ENCODE measurements at regions not wholly inside any gene's neighbourhood (a gene's known extent, or its start where the extent isn't known, plus 50 kb on each side); places are given as distances from the start of the nearest gene placed in this dataset.

GRCh38 chrY:13615301-13615942 is 88.3 kb upstream of the TMSB4Y start:
- FAIRE-seq = no peak
- H3K36me3 ChIP-seq (ENCODE audit: control insufficient read depth in 2 of 4, insufficient read depth in 4 of 4, low read length in 3 of 4) = no peaks in the 10 kb centered on the region
- no peaks in the 10 kb centered on the region for H4K20me1 ChIP-seq (replicated peaks in 1 of 2; ENCODE audit: control insufficient read depth in 1 of 2, insufficient read depth in 2 of 2, low read length in 2 of 2)
- no peaks in the 10 kb centered on the region for H3K27me3 ChIP-seq (replicated peaks in 1 of 4; ENCODE audit: control insufficient read depth in 3 of 4, extremely low read depth in 1 of 4, insufficient read depth in 3 of 4, low read length in 3 of 4)
- no peak overlapping the region for H3K4me2 ChIP-seq (ENCODE audit: insufficient read depth in 1 of 2, low read depth in 2 of 2, low read length in 2 of 2)
- no peak overlapping the region for H2AK5ac ChIP-seq (ENCODE audit: low read depth, low read length)
- no peak overlapping the region for H4K5ac ChIP-seq (ENCODE audit: insufficient read length, low read depth, low read length)
- no peak overlapping the region for H3K14ac ChIP-seq (ENCODE audit: insufficient read length)
- H3K27ac ChIP-seq (ENCODE audit: low read depth, low read length) = no peak overlapping the region
- H3K4ac ChIP-seq (replicated peaks; ENCODE audit: insufficient read length, low read depth, low read length) = no peak overlapping the region
- no peak overlapping the region for H2AFZ ChIP-seq (ENCODE audit: low read length)
- H4K8ac ChIP-seq (ENCODE audit: extremely low read depth, insufficient read depth, low read length) = no peak overlapping the region
- H3K18ac ChIP-seq (ENCODE audit: extremely low read depth, low read length) = no peak overlapping the region
- no peak overlapping the region for H3K4me3 ChIP-seq (ENCODE audit: extremely low read depth in 1 of 4, insufficient read depth in 2 of 4, low read depth in 3 of 4, low read length in 4 of 4)
- no peak overlapping the region for H2BK20ac ChIP-seq (ENCODE audit: low read length)
- H3K9ac ChIP-seq (replicated peaks in 1 of 4; ENCODE audit: extremely low read depth in 1 of 4, low read depth in 3 of 4, low read length in 3 of 4) = no peak overlapping the region
- H3K23me2 ChIP-seq (ENCODE audit: low read depth, low read length) = no peaks in the 10 kb centered on the region
- ChIA-PET CTCF (ENCODE audit: partially characterized antibody) (interaction anchor here (0.6 kb wide), 1 partner anchor 207 kb away, joined by 3 read pairs; no protein-coding TSS in a partner anchor), POLR2A (ENCODE audit: partially characterized antibody) (no interaction called here)
- H2BK15ac ChIP-seq (ENCODE audit: low read length) = no peak overlapping the region
- H2BK5ac ChIP-seq (ENCODE audit: low read depth, low read length) = no peak overlapping the region
- H2BK120ac ChIP-seq (replicated peaks; ENCODE audit: low read depth, low read length) = no peak overlapping the region
- H3K4me1 ChIP-seq (replicated peaks in 1 of 4; ENCODE audit: control insufficient read depth in 3 of 4, insufficient read depth in 4 of 4, low read length in 3 of 4) = no peaks in the 10 kb centered on the region
- no peak for DNase-seq (ENCODE audit: low read depth in 1 of 2, low spot score in 2 of 2)
- no peak overlapping the region for H2BK12ac ChIP-seq (ENCODE audit: low read depth, low read length)
- no peak overlapping the region for H4K91ac ChIP-seq (replicated peaks; ENCODE audit: insufficient read length, low read length)
- H3K79me2 ChIP-seq (ENCODE audit: control insufficient read depth in 1 of 2, insufficient read depth in 2 of 2, low read length in 2 of 2) = no peaks in the 10 kb centered on the region
- no peak overlapping the region for H3K56ac ChIP-seq (replicated peaks; ENCODE audit: insufficient read length, low read depth, low read length)
- H3K79me1 ChIP-seq (ENCODE audit: low read depth, low read length) = no peaks in the 10 kb centered on the region
- H3K23ac ChIP-seq (ENCODE audit: insufficient read length) = no peak overlapping the region
- no peaks in the 10 kb centered on the region for H3K9me3 ChIP-seq (ENCODE audit: insufficient read depth in 2 of 2, low read depth in 1 of 2, low read length in 1 of 2)
- no peak for TF ChIP-seq NRF1 (IDR thresholded peaks at IDR 0.05; ENCODE audit: low read depth, low read length)
- TF ChIP-seq RFX5 (IDR thresholded peaks at IDR 0.05; ENCODE audit: borderline replicate concordance, low read depth, low read length) = no peak
- no peak for TF ChIP-seq RNF2 (IDR thresholded peaks at IDR 0.05; ENCODE audit: borderline replicate concordance, low read depth, low read length, missing control alignments, poor library complexity, severe bottlenecking)
- TF ChIP-seq SUZ12 (IDR thresholded peaks at IDR 0.05; ENCODE audit: low read length) = no peak
- TF ChIP-seq SAP30 (IDR thresholded peaks at IDR 0.05; ENCODE audit: insufficient read depth, insufficient replicate concordance, low read length) = no peak
- TF ChIP-seq RXRA (IDR thresholded peaks at IDR 0.05; ENCODE audit: insufficient read depth, low read depth, low read length) = no peak
- no peak for TF ChIP-seq SP4 (IDR thresholded peaks at IDR 0.05; ENCODE audit: low read length)
- no peak for TF ChIP-seq CREB1 (IDR thresholded peaks at IDR 0.05)
- TF ChIP-seq TEAD4 (IDR thresholded peaks at IDR 0.05; ENCODE audit: low read depth, low read length) = no peak
- TF ChIP-seq KDM4A (IDR thresholded peaks at IDR 0.05; ENCODE audit: low read depth, low read length, severe bottlenecking) = no peak
- no peak for TF ChIP-seq CHD1 (IDR thresholded peaks at IDR 0.05; ENCODE audit: low read depth, low read length)
- no peak for TF ChIP-seq CBX5 (IDR thresholded peaks at IDR 0.05; ENCODE audit: low read depth, low read length)
- TF ChIP-seq USF2 (IDR thresholded peaks at IDR 0.05; ENCODE audit: low read length) = no peak
- TF ChIP-seq PHF8 (conservative IDR thresholded peaks at IDR 0.05; ENCODE audit: low read depth, low read length) = no peak
